Kidney capillary endothelial cell (primary cell): ENCODE measurements at regions not wholly inside any gene's neighbourhood (a gene's known extent, or its start where the extent isn't known, plus 50 kb on each side); places are given as distances from the start of the nearest gene placed in this dataset.
"Not testable (repeated sequence)": the region's sequence is repeated elsewhere in the genome, so short reads cannot be mapped to it uniquely, and the experiment has no call there.

Source experiments
- DNase-seq: peaks from one replicate; pipeline ENCODE4 v3.0.0-alpha.2; 2018; ENCODE audit warnings: low spot score

GRCh38 chr12:75704664-75705063, 193.3 kb upstream of the KRR1 start:
- peak; percentile 70 for DNase-seq

GRCh38 chr12:75704208-75704607, 192.8 kb upstream of the KRR1 start:
- no peak for DNase-seq

GRCh38 chr12:75703131-75703530, 191.7 kb upstream of the KRR1 start:
- DNase-seq: no peak

GRCh38 chr12:75702477-75703093, 191.2 kb upstream of the KRR1 start:
- DNase-seq: no peak

- no peak for DNase-seq
Measured at GRCh38 chr12:75701859-75702258, 190.4 kb upstream of the KRR1 start.

GRCh38 chr12:75699728-75700496, 188.5 kb upstream of the KRR1 start:
- peak; percentile 53 for DNase-seq

- DNase-seq: no peak
Measured at GRCh38 chr12:75699251-75699650, 187.8 kb upstream of the KRR1 start.

- DNase-seq: no peak
Measured at GRCh38 chr12:75698052-75698451, 186.6 kb upstream of the KRR1 start.

- no peak for DNase-seq
Measured at GRCh38 chr12:75695926-75696325, 184.5 kb upstream of the KRR1 start.

GRCh38 chr12:75694534-75695268, 183.3 kb upstream of the KRR1 start:
- no peak for DNase-seq

GRCh38 chr12:75692876-75693275, 181.5 kb upstream of the KRR1 start:
- DNase-seq: no peak

GRCh38 chr12:75690296-75690955, 179.0 kb upstream of the KRR1 start:
- DNase-seq: no peak

- not testable (repeated sequence) for DNase-seq
Measured at GRCh38 chr12:75686233-75686632, 174.8 kb upstream of the KRR1 start.

- no peak for DNase-seq
Measured at GRCh38 chr12:75685617-75686225, 174.3 kb upstream of the KRR1 start.

- no peak for DNase-seq
Measured at GRCh38 chr12:75684678-75685616, 173.5 kb upstream of the KRR1 start.

- not testable (repeated sequence) for DNase-seq
Measured at GRCh38 chr12:75683995-75684586, 172.7 kb upstream of the KRR1 start.

- DNase-seq: no peak
Measured at GRCh38 chr12:75683220-75683619, 171.8 kb upstream of the KRR1 start.

GRCh38 chr12:75677522-75677921, 166.1 kb upstream of the KRR1 start:
- DNase-seq: no peak

- no peak for DNase-seq
Measured at GRCh38 chr12:75674393-75674792, 163.0 kb upstream of the KRR1 start.

- no peak for DNase-seq
Measured at GRCh38 chr12:75672200-75672599, 160.8 kb upstream of the KRR1 start.

- no peak for DNase-seq
Measured at GRCh38 chr12:75670216-75670615, 158.8 kb upstream of the KRR1 start.
